Islet of Langerhans (tissue), 1 donor: ENCODE measurements at regions not wholly inside any gene's neighbourhood (a gene's known extent, or its start where the extent isn't known, plus 50 kb on each side); places are given as distances from the start of the nearest gene placed in this dataset.
"Not testable (repeated sequence)": the region's sequence is repeated elsewhere in the genome, so short reads cannot be mapped to it uniquely, and the experiment has no call there.

Experiments used
- FAIRE-seq: peaks from one replicate; lab custom pipeline; 2011; peaks lifted over from hg19 to GRCh38; lab: Jason Lieb, UNC

GRCh38 chr4:132691668-132692067, 457.4 kb upstream of the PCDH10 start:
- FAIRE-seq = no peak

- no peak for FAIRE-seq
Observed at GRCh38 chr4:132694775-132695174, 454.3 kb upstream of the PCDH10 start.

GRCh38 chr4:132697505-132697904, 451.6 kb upstream of the PCDH10 start:
- FAIRE-seq = not testable (repeated sequence)

GRCh38 chr4:132707955-132708354, 441.1 kb upstream of the PCDH10 start:
- FAIRE-seq = no peak

- FAIRE-seq = no peak
Observed at GRCh38 chr4:132709056-132709455, 440.0 kb upstream of the PCDH10 start.

- no peak for FAIRE-seq
Observed at GRCh38 chr4:132710971-132711370, 438.1 kb upstream of the PCDH10 start.

GRCh38 chr4:132737344-132737743, 411.8 kb upstream of the PCDH10 start:
- FAIRE-seq = no peak

- FAIRE-seq = no peak
Observed at GRCh38 chr4:132759199-132759780, 389.8 kb upstream of the PCDH10 start.

- no peak for FAIRE-seq
Observed at GRCh38 chr4:132763465-132763864, 385.6 kb upstream of the PCDH10 start.

- FAIRE-seq = no peak
Observed at GRCh38 chr4:132767901-132768300, 381.2 kb upstream of the PCDH10 start.

- FAIRE-seq = no peak
Observed at GRCh38 chr4:132770776-132771175, 378.3 kb upstream of the PCDH10 start.

GRCh38 chr4:132792310-132792709, 356.8 kb upstream of the PCDH10 start:
- no peak for FAIRE-seq

GRCh38 chr4:132797856-132798255, 351.2 kb upstream of the PCDH10 start:
- FAIRE-seq = no peak

- no peak for FAIRE-seq
Observed at GRCh38 chr4:132809298-132810032, 339.6 kb upstream of the PCDH10 start.

- not testable (repeated sequence) for FAIRE-seq
Observed at GRCh38 chr4:132813061-132813460, 336.0 kb upstream of the PCDH10 start.

GRCh38 chr4:132818091-132818490, 331.0 kb upstream of the PCDH10 start:
- no peak for FAIRE-seq

GRCh38 chr4:132823419-132823818, 325.7 kb upstream of the PCDH10 start:
- no peak for FAIRE-seq

- no peak for FAIRE-seq
Observed at GRCh38 chr4:132824761-132825160, 324.3 kb upstream of the PCDH10 start.

GRCh38 chr4:132827522-132827921, 321.6 kb upstream of the PCDH10 start:
- no peak for FAIRE-seq

- FAIRE-seq = no peak
Observed at GRCh38 chr4:132838244-132838643, 310.9 kb upstream of the PCDH10 start.

GRCh38 chr4:132839070-132839469, 310.0 kb upstream of the PCDH10 start:
- no peak for FAIRE-seq

GRCh38 chr4:132859929-132860328, 289.2 kb upstream of the PCDH10 start:
- no peak for FAIRE-seq

GRCh38 chr4:132860976-132861375, 288.1 kb upstream of the PCDH10 start:
- no peak for FAIRE-seq

- FAIRE-seq = no peak
Observed at GRCh38 chr4:132863619-132864018, 285.5 kb upstream of the PCDH10 start.
